HUES64 (cell line): ENCODE measurements at regions not wholly inside any gene's neighbourhood (a gene's known extent, or its start where the extent isn't known, plus 50 kb on each side); places are given as distances from the start of the nearest gene placed in this dataset.
"Not testable (repeated sequence)": the region's sequence is repeated elsewhere in the genome, so short reads cannot be mapped to it uniquely, and the experiment has no call there.

Experiments used
- H3K27ac ChIP-seq: 2 replicates; pipeline ENCODE4 v1.7.0; 2013; ENCODE audit warnings: low read depth, low read length, inconsistent platforms
- H3K27me3 ChIP-seq: 2 replicates; pipeline ENCODE4 v1.6.1; 2013; ENCODE audit warnings: mild to moderate bottlenecking, low read length; ENCODE audit not compliant: insufficient read depth
- H3K36me3 ChIP-seq: 2 replicates; pipeline ENCODE4 v1.6.1; 2013; ENCODE audit warnings: mild to moderate bottlenecking, low read length; ENCODE audit not compliant: insufficient read depth
- H3K4me1 ChIP-seq: 2 replicates; pipeline ENCODE4 v1.6.1; 2013; ENCODE audit warnings: mild to moderate bottlenecking, low read length, moderate library complexity; ENCODE audit not compliant: insufficient read depth
- H3K4me3 ChIP-seq: 2 replicates; pipeline ENCODE4 v1.5.1; 2013; ENCODE audit warnings: mild to moderate bottlenecking, low read length, moderate library complexity
- H3K9ac ChIP-seq: 2 replicates; pipeline ENCODE4 v1.6.1; 2013; ENCODE audit warnings: mild to moderate bottlenecking, low read depth, low read length
- H3K9me3 ChIP-seq: 2 replicates; pipeline ENCODE4 v1.6.1; 2013; ENCODE audit warnings: low read depth, low read length; ENCODE audit not compliant: insufficient read depth
- WGBS: fragments of 150-250, 120-280 bp; methylation state at CpG from one replicate; pipeline ENCODE4 v1.1.7; 2013; ENCODE audit warnings: missing lambda C conversion rate; 5-methylcytosine and 5-hydroxymethylcytosine counted together

DNA sequence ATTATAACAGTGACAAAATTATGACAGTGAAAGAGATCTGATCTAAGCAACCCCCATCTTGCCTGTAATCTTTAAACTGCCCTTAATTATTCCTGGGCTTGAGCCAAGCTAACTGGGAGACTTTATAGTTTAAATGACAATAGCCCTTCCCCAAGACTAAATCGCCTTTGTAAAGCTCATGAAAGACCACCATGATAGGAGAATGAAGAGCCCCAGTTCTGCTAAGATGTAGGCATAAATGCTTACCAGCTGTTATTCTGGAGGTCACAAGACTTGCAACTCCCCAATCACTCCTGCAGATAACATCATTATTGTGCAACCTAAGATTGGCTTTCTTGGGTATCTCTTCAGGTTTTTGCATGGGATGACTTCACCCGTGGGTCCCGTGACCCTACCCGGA, 599.7 kb downstream of the KCNH5 start:
- H3K9me3 ChIP-seq: peaks cover 8% of the 10 kb centered on the region
- H3K4me1 ChIP-seq: peaks cover 15% of the 10 kb centered on the region
- peak overlapping the region; percentile 26; the same call in 1 of the 2 replicates for H3K4me3 ChIP-seq
- no peaks in the 10 kb centered on the region for H3K36me3 ChIP-seq
- 72% methylated on average over 4 of the region's 4 CpGs for WGBS
- peak overlapping the region; percentile 84; the same call in 1 of the 2 replicates for H3K27ac ChIP-seq
- no peak overlapping the region for H3K9ac ChIP-seq
- no peaks in the 10 kb centered on the region for H3K27me3 ChIP-seq

DNA sequence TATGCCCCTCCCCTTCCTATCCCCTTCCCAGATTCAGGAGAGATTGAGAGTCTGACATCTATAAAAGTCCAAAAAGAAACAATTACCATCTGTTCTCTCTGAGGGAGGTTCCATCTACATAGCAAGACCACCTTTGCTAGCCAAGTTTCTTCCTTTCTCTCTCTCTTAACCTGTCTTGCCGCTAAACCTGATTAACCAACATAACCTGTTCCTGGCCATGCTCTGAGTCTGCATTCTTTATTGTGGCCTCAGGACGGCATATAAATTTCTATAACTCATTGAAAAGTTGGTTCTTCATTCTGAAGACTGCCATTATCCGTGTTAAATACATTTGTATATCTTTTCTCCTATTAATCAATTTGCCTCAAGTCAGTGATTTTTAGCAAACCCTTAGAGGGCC, 594.0 kb downstream of the KCNH5 start:
- Histone ChIP-seq H3K4me3 (no peak overlapping the region), H3K9ac (no peak overlapping the region), H3K27ac (no peak overlapping the region), H3K36me3 (no peaks in the 10 kb centered on the region), H3K9me3 (no peaks in the 10 kb centered on the region), H3K4me1 (no peaks in the 10 kb centered on the region), H3K27me3 (no peaks in the 10 kb centered on the region)
- 96% methylated on average over 3 of the region's 3 CpGs for WGBS

DNA sequence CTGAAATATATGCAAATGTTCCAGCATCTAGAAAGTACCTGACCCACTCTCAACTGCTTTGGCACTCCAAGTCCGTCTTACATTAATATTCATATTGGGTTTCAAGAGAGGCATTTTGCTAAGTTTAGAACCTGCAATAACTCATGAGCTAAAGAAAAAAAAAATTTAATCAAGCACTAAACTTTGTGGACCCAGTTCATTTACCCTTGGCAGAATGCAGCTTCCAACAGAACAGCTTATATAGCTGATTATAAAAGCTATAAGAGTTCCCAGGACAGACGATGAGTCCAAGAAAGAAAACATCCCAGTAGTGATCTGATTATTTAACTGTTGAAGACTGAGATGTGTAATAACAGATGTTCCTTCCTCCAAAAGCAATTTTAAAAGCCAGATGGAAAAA, 592.0 kb downstream of the KCNH5 start:
- Histone ChIP-seq H3K4me3 (no peak overlapping the region), H3K9ac (no peak overlapping the region), H3K9me3 (no peaks in the 10 kb centered on the region), H3K36me3 (no peaks in the 10 kb centered on the region), H3K27ac (no peak overlapping the region), H3K27me3 (no peaks in the 10 kb centered on the region), H3K4me1 (no peaks in the 10 kb centered on the region)
- 89% methylated on average over 1 of the region's 2 CpGs for WGBS

DNA sequence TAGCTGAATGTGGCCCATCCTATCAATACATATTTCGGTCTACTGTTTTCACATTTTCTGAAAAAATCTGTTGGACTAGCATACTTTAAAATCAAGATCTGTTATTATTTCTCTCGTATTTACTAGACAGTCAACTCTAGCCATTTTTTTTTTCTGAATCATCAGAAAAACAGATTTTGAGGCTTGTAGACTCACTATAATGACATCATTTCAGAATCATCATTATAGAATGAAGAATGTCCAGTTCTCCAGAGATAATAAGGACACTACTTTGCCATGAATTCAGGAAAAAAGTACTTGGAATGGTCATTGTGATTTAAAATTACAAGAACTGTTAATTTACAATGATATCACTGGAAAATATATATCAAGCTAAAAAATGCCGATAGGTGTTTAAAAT, 589.8 kb downstream of the KCNH5 start:
- no peaks in the 10 kb centered on the region for H3K4me1 ChIP-seq
- no peaks in the 10 kb centered on the region for H3K27me3 ChIP-seq
- H3K4me3 ChIP-seq: no peak overlapping the region
- no peak overlapping the region for H3K27ac ChIP-seq
- 96% methylated on average over 3 of the region's 3 CpGs for WGBS
- no peaks in the 10 kb centered on the region for H3K36me3 ChIP-seq
- H3K9ac ChIP-seq: no peak overlapping the region
- H3K9me3 ChIP-seq: no peaks in the 10 kb centered on the region

DNA sequence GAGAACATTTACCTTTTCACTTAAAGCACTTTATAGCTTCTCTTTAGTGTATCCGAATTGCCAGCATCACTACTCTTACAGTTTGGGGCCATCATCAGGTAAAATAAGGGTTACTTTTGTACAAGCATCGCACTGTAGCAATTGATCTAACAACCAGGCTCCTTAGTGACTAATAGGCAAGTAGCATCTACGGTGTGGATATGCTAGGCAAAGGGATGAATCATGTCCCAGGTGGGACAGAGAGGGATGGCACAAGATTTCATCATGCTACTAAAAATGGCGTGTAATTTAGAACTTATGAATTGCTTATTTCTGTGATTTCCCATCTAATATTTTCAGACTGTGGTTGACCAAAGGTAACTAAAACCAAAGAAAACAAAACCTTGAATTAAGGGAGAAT, 582.3 kb downstream of the KCNH5 start:
- Histone ChIP-seq H3K27ac (no peak overlapping the region), H3K4me3 (no peak overlapping the region)
- 94% methylated on average over 4 of the region's 4 CpGs for WGBS

DNA sequence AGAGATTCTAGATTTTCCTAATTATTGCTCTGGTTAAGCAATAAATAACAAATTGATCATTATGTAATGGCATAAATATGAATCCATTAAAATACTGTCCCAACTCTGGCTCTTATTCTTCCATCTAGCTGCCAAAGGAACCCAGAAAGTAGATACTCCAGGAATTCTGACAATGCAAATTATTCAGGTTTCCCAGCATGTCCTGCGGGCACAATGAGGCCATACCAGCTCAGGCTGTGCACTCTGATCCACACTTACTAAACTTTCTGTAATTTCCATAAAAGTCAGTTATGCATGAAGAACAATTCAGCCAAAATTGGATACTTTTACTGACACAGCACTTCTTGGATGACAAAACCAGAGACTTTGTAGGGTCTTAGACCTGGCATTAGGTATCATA, 576.3 kb downstream of the KCNH5 start:
- H3K4me1 ChIP-seq: no peaks in the 10 kb centered on the region
- WGBS: 95% methylated on average over 1 of the region's 1 CpG
- H3K9ac ChIP-seq: no peak overlapping the region
- H3K36me3 ChIP-seq: no peaks in the 10 kb centered on the region
- no peaks in the 10 kb centered on the region for H3K27me3 ChIP-seq
- no peak overlapping the region for H3K4me3 ChIP-seq
- no peak overlapping the region for H3K27ac ChIP-seq
- no peaks in the 10 kb centered on the region for H3K9me3 ChIP-seq

More for the DNA sequence above, 582.3 kb downstream of the KCNH5 start:
- no peak overlapping the region for H3K9ac ChIP-seq
- H3K36me3 ChIP-seq: no peaks in the 10 kb centered on the region
- no peaks in the 10 kb centered on the region for H3K27me3 ChIP-seq
- H3K4me1 ChIP-seq: no peaks in the 10 kb centered on the region
- no peaks in the 10 kb centered on the region for H3K9me3 ChIP-seq

DNA sequence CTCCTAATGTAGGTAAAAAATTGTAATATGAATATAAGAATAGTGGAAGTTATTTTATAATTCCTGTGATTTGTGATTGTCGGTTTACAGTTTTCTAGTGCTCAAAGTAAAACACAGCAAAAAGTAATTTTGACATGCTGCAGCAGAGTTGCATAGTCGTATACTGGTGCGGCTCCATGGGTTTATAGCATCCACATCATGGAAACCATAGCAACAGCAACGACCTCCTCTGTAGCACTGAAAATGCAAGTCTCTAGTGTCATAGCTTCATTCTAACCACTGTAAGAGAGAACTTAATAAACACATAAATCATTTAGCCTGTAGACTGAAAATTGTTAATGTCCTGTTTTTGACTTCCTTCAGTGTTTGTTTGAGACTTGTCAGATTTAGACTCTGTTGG, 574.3 kb downstream of the KCNH5 start:
- H3K27ac ChIP-seq: no peak overlapping the region
- no peaks in the 10 kb centered on the region for H3K27me3 ChIP-seq
- H3K9ac ChIP-seq: no peak overlapping the region
- H3K4me1 ChIP-seq: no peaks in the 10 kb centered on the region
- H3K9me3 ChIP-seq: no peaks in the 10 kb centered on the region
- 95% methylated on average over 4 of the region's 4 CpGs for WGBS
- H3K4me3 ChIP-seq: no peak overlapping the region
- H3K36me3 ChIP-seq: no peaks in the 10 kb centered on the region

DNA sequence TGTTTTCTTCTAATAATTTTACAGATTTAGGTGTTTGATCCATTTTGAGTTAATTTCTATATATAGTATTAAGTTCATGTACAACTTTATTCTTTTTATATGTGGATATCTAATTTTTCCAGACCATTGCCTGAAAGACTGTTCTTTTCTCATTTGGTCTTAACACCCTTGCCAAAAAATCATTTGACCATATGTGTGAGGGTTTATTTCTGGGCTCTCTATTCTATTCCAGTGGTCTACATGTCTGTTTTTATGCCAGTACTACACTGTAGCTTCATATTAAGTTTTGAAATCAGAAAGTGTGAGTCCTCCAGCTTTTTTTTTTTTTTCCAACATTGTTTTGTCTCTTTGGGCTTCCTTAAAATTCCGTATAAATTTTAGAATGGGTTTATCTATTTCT, 554.1 kb downstream of the KCNH5 start:
- WGBS: no CpG with 5 or more reads among the region's 1 CpG
- H3K9me3 ChIP-seq: peaks cover 8% of the 10 kb centered on the region; the same call in 1 of the 2 replicates

DNA sequence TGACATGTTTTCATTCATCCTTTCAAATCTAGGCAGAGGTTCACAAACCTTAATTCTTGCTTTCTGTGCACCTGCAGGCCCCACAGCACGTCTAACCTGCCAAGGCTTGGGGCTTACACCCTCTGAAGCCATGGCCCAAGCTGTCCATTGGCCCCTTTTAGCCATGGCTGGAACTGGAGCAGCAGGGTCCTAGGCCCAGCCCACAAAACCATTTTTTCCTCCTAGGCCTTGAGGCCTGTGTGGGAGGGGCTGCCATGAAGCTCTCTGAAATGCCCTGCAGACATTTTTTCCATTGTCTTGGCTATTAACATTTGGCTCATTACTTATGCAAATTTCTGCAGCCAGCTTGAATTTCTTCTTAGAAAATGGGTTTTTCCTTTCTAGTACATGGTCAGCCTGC, 547.5 kb downstream of the KCNH5 start:
- no peaks in the 10 kb centered on the region for H3K36me3 ChIP-seq
- no peaks in the 10 kb centered on the region for H3K4me1 ChIP-seq
- 84% methylated on average over 1 of the region's 1 CpG for WGBS
- H3K9me3 ChIP-seq: peaks cover 39% of the 10 kb centered on the region
- H3K4me3 ChIP-seq: no peak overlapping the region
- no peak overlapping the region for H3K27ac ChIP-seq
- no peaks in the 10 kb centered on the region for H3K27me3 ChIP-seq
- H3K9ac ChIP-seq: no peak overlapping the region

More for the DNA sequence above, 554.1 kb downstream of the KCNH5 start:
- Histone ChIP-seq H3K4me3 (no peak overlapping the region), H3K27ac (no peak overlapping the region), H3K27me3 (no peaks in the 10 kb centered on the region), H3K4me1 (no peaks in the 10 kb centered on the region), H3K36me3 (no peaks in the 10 kb centered on the region), H3K9ac (no peak overlapping the region)

DNA sequence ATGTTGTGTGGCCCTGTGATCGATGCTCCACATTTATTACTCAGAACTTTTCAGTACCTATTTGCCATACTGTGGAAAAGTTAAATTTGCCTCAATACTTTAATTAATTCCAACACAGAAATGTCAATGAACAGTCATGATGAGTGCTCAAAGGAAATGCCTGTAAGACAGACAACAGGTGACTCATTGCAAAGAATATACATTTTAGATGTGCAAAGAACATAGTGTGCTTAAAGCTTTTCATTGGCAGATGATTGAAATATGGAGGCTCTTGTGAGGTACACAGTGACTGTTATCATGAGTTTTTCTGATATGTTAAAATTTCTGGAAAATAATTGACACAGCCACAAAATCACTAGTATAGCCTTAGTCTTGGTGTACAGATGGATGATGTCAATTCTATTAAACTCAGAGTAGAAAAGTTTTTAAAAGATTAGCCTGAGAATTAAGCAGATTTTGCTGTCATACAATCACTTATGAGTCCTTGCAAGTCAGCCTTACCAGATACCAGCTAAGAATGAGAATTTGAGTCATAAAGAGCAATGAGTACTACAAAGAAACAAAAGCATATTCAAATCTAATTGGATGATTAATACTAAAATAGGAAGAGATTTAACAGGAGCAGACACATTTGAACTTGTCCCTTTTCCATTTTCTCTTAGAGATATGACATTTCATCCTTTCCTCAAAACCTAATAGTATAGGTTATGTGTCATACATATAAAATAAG, 544.1 kb downstream of the KCNH5 start:
- H3K9me3 ChIP-seq: peaks cover 30% of the 10 kb centered on the region
- no peaks in the 10 kb centered on the region for H3K36me3 ChIP-seq
- H3K27me3 ChIP-seq: no peaks in the 10 kb centered on the region
- no CpG with 5 or more reads among the region's 1 CpG for WGBS
- no peaks in the 10 kb centered on the region for H3K4me1 ChIP-seq
- H3K9ac ChIP-seq: no peak overlapping the region
- H3K4me3 ChIP-seq: no peak overlapping the region
- no peak overlapping the region for H3K27ac ChIP-seq

DNA sequence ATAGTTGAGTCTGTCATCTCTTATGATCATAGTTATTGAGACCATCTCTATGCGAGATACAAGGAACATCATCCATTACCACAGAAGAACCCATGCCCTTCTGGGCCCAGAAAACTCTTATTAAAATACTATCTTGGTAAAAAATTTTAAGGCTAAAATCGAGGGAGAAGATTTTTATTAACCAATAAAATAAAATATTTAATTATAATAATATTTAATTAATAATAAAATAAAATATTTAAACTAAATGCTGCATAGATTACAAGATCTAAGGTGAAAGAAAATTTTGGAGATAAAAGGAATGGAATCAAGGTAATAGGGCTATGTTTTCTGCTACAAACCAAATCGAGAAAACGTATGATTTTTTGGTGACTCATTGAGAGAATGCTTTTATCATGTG, 540.2 kb downstream of the KCNH5 start:
- H3K9ac ChIP-seq: no peak overlapping the region
- H3K27ac ChIP-seq: no peak overlapping the region
- H3K9me3 ChIP-seq: no peaks in the 10 kb centered on the region
- WGBS: 93% methylated on average over 3 of the region's 4 CpGs
- H3K4me1 ChIP-seq: no peaks in the 10 kb centered on the region
- no peaks in the 10 kb centered on the region for H3K27me3 ChIP-seq
- H3K36me3 ChIP-seq: no peaks in the 10 kb centered on the region
- H3K4me3 ChIP-seq: no peak overlapping the region

DNA sequence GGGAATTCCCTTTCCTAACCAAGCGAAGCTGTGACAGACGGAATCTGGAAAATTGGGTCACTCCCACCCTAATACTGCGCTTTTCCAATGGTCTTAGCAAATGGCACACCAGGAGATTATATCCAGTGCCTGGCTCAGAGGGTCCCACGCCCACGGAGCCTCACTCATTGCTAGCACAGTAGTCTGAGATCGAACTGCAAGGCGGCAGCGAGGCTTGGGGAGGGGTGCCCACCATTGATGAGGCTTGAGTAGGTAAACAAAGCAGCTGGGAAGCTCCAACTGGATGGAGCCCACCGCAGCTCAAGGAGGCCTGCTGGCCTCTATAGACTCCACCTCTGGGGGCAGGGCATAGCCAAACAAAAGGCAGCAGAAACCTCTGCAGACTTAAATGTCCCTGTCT, 523.9 kb downstream of the KCNH5 start:
- H3K9me3 ChIP-seq: peaks cover 25% of the 10 kb centered on the region
- H3K9ac ChIP-seq: not testable (repeated sequence)
- 96% methylated on average over 9 of the region's 9 CpGs for WGBS

More for the DNA sequence above, 523.9 kb downstream of the KCNH5 start:
- H3K4me1 ChIP-seq, H3K27ac ChIP-seq, H3K36me3 ChIP-seq, H3K27me3 ChIP-seq, H3K4me3 ChIP-seq: not testable (repeated sequence)
